ENCODE measurements at regions not wholly inside any gene's neighbourhood (a gene's known extent, or its start where the extent isn't known, plus 50 kb on each side); places are given as distances from the start of the nearest gene placed in this dataset.
A peak's percentile ranks its signal among the peaks of the same experiment; 100 is the strongest.

- no peak overlapping the region for H3K27ac ChIP-seq
- TF ChIP-seq CTCF (IDR thresholded peaks at IDR 0.05): no peak
- H3K36me3 ChIP-seq: no peaks in the 10 kb centered on the region
- H3K27me3 ChIP-seq: no peaks in the 10 kb centered on the region
- H3K9me3 ChIP-seq: no peaks in the 10 kb centered on the region
- no peak overlapping the region for H3K4me3 ChIP-seq (ENCODE audit: low read depth in 1 of 2, low read length in 1 of 2)
- peaks cover 25 to 29% of the 10 kb centered on the region in 2 experiments for H3K4me1 ChIP-seq (ENCODE audit: control insufficient read depth in 1 of 2, insufficient read depth in 1 of 2, low read depth in 1 of 2, low read length in 1 of 2)
Measured at GRCh38 chr14:61615743-61616523, 79.4 kb upstream of the HIF1A start.

- Histone ChIP-seq H3K4me1 (ENCODE audit: control insufficient read depth in 1 of 2, insufficient read depth in 1 of 2, low read depth in 1 of 2, low read length in 1 of 2) (peaks cover 26 to 30% of the 10 kb centered on the region in 2 experiments), H3K27me3 (no peaks in the 10 kb centered on the region), H3K9me3 (no peaks in the 10 kb centered on the region), H3K4me3 (ENCODE audit: low read depth in 1 of 2, low read length in 1 of 2) (no peak overlapping the region), H3K27ac (no peak overlapping the region), H3K36me3 (no peaks in the 10 kb centered on the region)
- no peak for TF ChIP-seq CTCF (IDR thresholded peaks at IDR 0.05)
Measured at GRCh38 chr14:61616524-61617185, 78.7 kb upstream of the HIF1A start.

- no peaks in the 10 kb centered on the region for H3K36me3 ChIP-seq
- TF ChIP-seq CTCF (IDR thresholded peaks at IDR 0.05): no peak
- peaks cover 35 to 47% of the 10 kb centered on the region in 2 experiments for H3K4me1 ChIP-seq (ENCODE audit: control insufficient read depth in 1 of 2, insufficient read depth in 1 of 2, low read depth in 1 of 2, low read length in 1 of 2)
- no peak overlapping the region for H3K4me3 ChIP-seq (ENCODE audit: low read depth in 1 of 2, low read length in 1 of 2)
- no peaks in the 10 kb centered on the region for H3K9me3 ChIP-seq
- no peak overlapping the region for H3K27ac ChIP-seq
- H3K27me3 ChIP-seq: no peaks in the 10 kb centered on the region
Measured at GRCh38 chr14:61618448-61618847, 76.9 kb upstream of the HIF1A start.

DNA sequence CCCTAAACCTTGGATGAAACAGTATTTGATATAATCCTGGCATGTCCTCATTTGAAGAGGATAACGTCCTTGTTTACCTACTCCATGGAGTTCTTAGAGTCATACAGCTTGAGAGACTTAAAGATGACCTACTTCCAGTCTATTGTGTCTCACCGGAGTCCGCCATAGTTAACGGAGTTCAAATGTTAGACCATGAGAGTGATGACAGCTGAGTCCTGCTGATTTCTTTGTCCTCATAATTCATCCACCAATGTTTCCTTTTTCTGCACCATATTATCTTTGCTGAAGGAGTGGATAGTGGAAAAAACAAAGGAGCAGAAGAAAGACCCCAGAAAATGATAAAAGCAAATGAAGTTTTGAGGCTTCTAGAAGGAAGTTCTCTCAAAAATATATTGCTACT is 75.8 kb upstream of the HIF1A start:
- H3K9me3 ChIP-seq: no peaks in the 10 kb centered on the region
- no peaks in the 10 kb centered on the region for H3K27me3 ChIP-seq
- no peaks in the 10 kb centered on the region for H3K36me3 ChIP-seq
- peak overlapping the region; percentile 75 for H3K27ac ChIP-seq
- TF ChIP-seq CTCF (IDR thresholded peaks at IDR 0.05): no peak
- no peak overlapping the region for H3K4me3 ChIP-seq (ENCODE audit: low read depth in 1 of 2, low read length in 1 of 2)
- H3K4me1 ChIP-seq (ENCODE audit: control insufficient read depth in 1 of 2, insufficient read depth in 1 of 2, low read depth in 1 of 2, low read length in 1 of 2): peaks cover 37 to 48% of the 10 kb centered on the region in 2 experiments

GRCh38 chr14:61620130-61620946 is 75.0 kb upstream of the HIF1A start:
- no peaks in the 10 kb centered on the region for H3K36me3 ChIP-seq
- H3K27me3 ChIP-seq: no peaks in the 10 kb centered on the region
- peaks cover 33 to 45% of the 10 kb centered on the region in 2 experiments for H3K4me1 ChIP-seq (ENCODE audit: control insufficient read depth in 1 of 2, insufficient read depth in 1 of 2, low read depth in 1 of 2, low read length in 1 of 2)
- peak; percentile 17 for TF ChIP-seq CTCF (IDR thresholded peaks at IDR 0.05)
- peak overlapping the region; percentile 75 for H3K27ac ChIP-seq
- no peaks in the 10 kb centered on the region for H3K9me3 ChIP-seq
- peak overlapping the region in 1 of 2 experiments; percentile 7 for H3K4me3 ChIP-seq (ENCODE audit: low read depth in 1 of 2, low read length in 1 of 2)
